T-cell (primary cell): ENCODE measurements at regions not wholly inside any gene's neighbourhood (a gene's known extent, or its start where the extent isn't known, plus 50 kb on each side); places are given as distances from the start of the nearest gene placed in this dataset.

ENCODE experiments used
- ATAC-seq, 4 experiments: fragments of 200-7000 bp in 3 of 4; fragments of 150-1000 bp in 1 of 4; cut with Tn5 transposase; replicated peaks in 1 of 4; 1 replicate in 3 of 4; 2 replicates in 1 of 4; pipeline ENCODE4 v1.10.0; 2021; ENCODE audit warnings: moderate library complexity in 3 of 4, mild to moderate bottlenecking in 2 of 4, moderate number of reproducible peaks in 1 of 4
- CTCF ChIA-PET, 2 donors: fragments of 300-600 bp; sonication (Branson Sonifier 250); formaldehyde crosslinking; loops; one replicate each; lab custom pipeline; 2022; ENCODE audit warnings: antibody characterized with exemption in 2 of 2; lab: Charles Lee
- POLR2A ChIA-PET, 2 donors: fragments of 300-600 bp; sonication (Branson Sonifier 250); formaldehyde crosslinking; loops; one replicate each; lab custom pipeline; 2022; ENCODE audit warnings: antibody characterized with exemption in 2 of 2; lab: Charles Lee
- DNase-seq, 35 experiments: peaks; one replicate each; pipeline versions ENCODE4 v3.0.0 to v3.0.0-alpha.2; 2013 to 2023
- H3K27ac ChIP-seq: one replicate; pipeline ENCODE4 v1.5.1; 2013; ENCODE audit warnings: low read length
- H3K27me3 ChIP-seq, 2 experiments: replicated peaks in 1 of 2; 1 replicate in 1 of 2; 2 replicates in 1 of 2; pipeline versions ENCODE4 v1.6.1 to v1.7.0; 2013; ENCODE audit warnings: low read length in 1 of 2, mixed read lengths in 1 of 2; ENCODE audit not compliant: control insufficient read depth in 2 of 2, insufficient read depth in 2 of 2; ENCODE audit errors: extremely low read depth in 1 of 2
- H3K36me3 ChIP-seq, 2 donors: 1 replicate in 1 of 2; 2 replicates in 1 of 2; pipeline versions ENCODE4 v1.6.1 to v1.7.0; 2013; ENCODE audit warnings: low read length in 1 of 2; ENCODE audit not compliant: control insufficient read depth in 2 of 2, insufficient read depth in 1 of 2; ENCODE audit errors: extremely low read depth in 1 of 2
- H3K4me1 ChIP-seq, 2 experiments: 1 replicate in 1 of 2; 2 replicates in 1 of 2; pipeline versions ENCODE4 v1.6.1 to v1.7.0; 2013; ENCODE audit warnings: low read length in 2 of 2, mixed read lengths in 1 of 2; ENCODE audit not compliant: insufficient read depth in 2 of 2, control insufficient read depth in 1 of 2; ENCODE audit errors: extremely low read depth in 1 of 2
- H3K4me3 ChIP-seq, 2 donors: 1 replicate in 1 of 2; 2 replicates in 1 of 2; pipeline versions ENCODE4 v1.5.1 to v1.7.0; 2013; ENCODE audit warnings: mild to moderate bottlenecking in 2 of 2, low read length in 1 of 2, moderate library complexity in 1 of 2; ENCODE audit not compliant: control insufficient read depth in 1 of 2; ENCODE audit errors: extremely low read depth in 1 of 2
- H3K9me3 ChIP-seq: 2 replicates; pipeline ENCODE4 v1.7.0; 2013
- H3K27ac Mint-ChIP-seq, 2 donors: one replicate each; pipeline ENCODE4 v1.8.0; 2020 to 2021; ENCODE audit warnings: mild to moderate bottlenecking in 2 of 2, mixed read lengths in 2 of 2
- H3K27me3 Mint-ChIP-seq, 2 donors: one replicate each; pipeline ENCODE4 v1.8.0; 2021 to 2022; ENCODE audit warnings: mixed read lengths in 2 of 2
- H3K36me3 Mint-ChIP-seq: one replicate; pipeline ENCODE4 v1.8.0; 2021; ENCODE audit warnings: mixed read lengths
- H3K4me1 Mint-ChIP-seq, 3 donors: one replicate each; pipeline ENCODE4 v1.8.0; 2020 to 2022; ENCODE audit warnings: mixed read lengths in 3 of 3, mild to moderate bottlenecking in 1 of 3
- H3K4me3 Mint-ChIP-seq, 3 donors: one replicate each; pipeline ENCODE4 v1.8.0; 2020 to 2022; ENCODE audit warnings: mild to moderate bottlenecking in 3 of 3, mixed read lengths in 3 of 3, moderate library complexity in 3 of 3
- H3K9me3 Mint-ChIP-seq, 3 donors: one replicate each; pipeline ENCODE4 v1.8.0; 2020 to 2022; ENCODE audit warnings: mixed read lengths in 3 of 3
- whole genome bisulfite sequencing: methylation state at CpG from one replicate; pipeline ENCODE4 v1.1.5; 2013; ENCODE audit warnings: missing lambda C conversion rate; ENCODE audit not compliant: insufficient coverage; 5-methylcytosine and 5-hydroxymethylcytosine counted together

GRCh38 chr9:7286101-7286500, 513.5 kb downstream of the DMAC1 start:
- WGBS, result no CpG with 5 or more reads among the region's 2 CpGs
- ATAC-seq (no peak), DNase-seq (no peak)
- Histone ChIP-seq H3K27me3 (peaks cover 0 to 3% of the 10 kb centered on the region in 2 experiments), H3K27ac (no peak overlapping the region), H3K4me1 (no peaks in the 10 kb centered on the region), H3K36me3 (no peaks in the 10 kb centered on the region), H3K4me3 (no peak overlapping the region), H3K9me3 (no peaks in the 10 kb centered on the region)
- Mint-ChIP-seq H3K27me3 (peaks cover 0 to 16% of the 10 kb centered on the region in 2 donors), H3K36me3 (no peaks in the 10 kb centered on the region), H3K4me1 (no peaks in the 10 kb centered on the region), H3K4me3 (no peak overlapping the region), H3K9me3 (peaks cover 0 to 5% (median 0%) of the 10 kb centered on the region in 3 donors), H3K27ac (no peak overlapping the region)
- ChIA-PET POLR2A (no interaction called here), CTCF (no interaction called here)

- DNase-seq, result no peak
- Histone ChIP-seq H3K9me3 (no peaks in the 10 kb centered on the region), H3K27ac (no peak overlapping the region), H3K27me3 (peaks cover 0 to 3% of the 10 kb centered on the region in 2 experiments), H3K4me1 (no peaks in the 10 kb centered on the region), H3K4me3 (no peak overlapping the region), H3K36me3 (no peaks in the 10 kb centered on the region)
- CTCF ChIA-PET, result interaction anchor here in 1 of 2 donors (1.0 kb wide), 1 partner anchor 10 kb away, joined by 3 read pairs; no protein-coding TSS in a partner anchor
- WGBS, result 43% methylated on average over 5 of the region's 5 CpGs
- Mint-ChIP-seq H3K4me3 (no peak overlapping the region), H3K27ac (no peak overlapping the region), H3K9me3 (peaks cover 0 to 7% (median 0%) of the 10 kb centered on the region in 3 donors), H3K4me1 (no peaks in the 10 kb centered on the region), H3K27me3 (peaks cover 0 to 16% of the 10 kb centered on the region in 2 donors), H3K36me3 (no peaks in the 10 kb centered on the region)
- ATAC-seq, result no peak
- POLR2A ChIA-PET, result no interaction called here
Observed at GRCh38 chr9:7285199-7285598, 514.4 kb downstream of the DMAC1 start.

- H3K27me3 ChIP-seq, result peaks cover 0 to 3% of the 10 kb centered on the region in 2 experiments
- Mint-ChIP-seq H3K4me3 (no peak overlapping the region), H3K27ac (no peak overlapping the region), H3K9me3 (peaks cover 0 to 7% (median 0%) of the 10 kb centered on the region in 3 donors), H3K4me1 (no peaks in the 10 kb centered on the region), H3K27me3 (peaks cover 0 to 16% of the 10 kb centered on the region in 2 donors), H3K36me3 (no peaks in the 10 kb centered on the region)
- CTCF ChIA-PET, result interaction anchor here in 1 of 2 donors (1.0 kb wide), 1 partner anchor 9 kb away, joined by 3 read pairs; no protein-coding TSS in a partner anchor
- POLR2A ChIA-PET, result no interaction called here
- ATAC-seq, result no peak
- WGBS, result no CpG with 5 or more reads among the region's 2 CpGs
- no peaks in the 10 kb centered on the region for H3K9me3 ChIP-seq
- no peaks in the 10 kb centered on the region for H3K36me3 ChIP-seq
- DNase-seq, result no peak
- no peak overlapping the region for H3K27ac ChIP-seq
- H3K4me1 ChIP-seq, result no peaks in the 10 kb centered on the region
- H3K4me3 ChIP-seq, result no peak overlapping the region
Observed at GRCh38 chr9:7284517-7284916, 515.1 kb downstream of the DMAC1 start.

- no peaks in the 10 kb centered on the region for H3K36me3 ChIP-seq
- H3K4me1 Mint-ChIP-seq, result no peaks in the 10 kb centered on the region
- H3K36me3 Mint-ChIP-seq, result no peaks in the 10 kb centered on the region
- ChIA-PET CTCF (no interaction called here), POLR2A (no interaction called here)
- peaks cover 0 to 7% (median 0%) of the 10 kb centered on the region in 3 donors for H3K9me3 Mint-ChIP-seq
- no peaks in the 10 kb centered on the region for H3K9me3 ChIP-seq
- H3K4me1 ChIP-seq, result no peaks in the 10 kb centered on the region
- peaks cover 0 to 3% of the 10 kb centered on the region in 2 experiments for H3K27me3 ChIP-seq
- ATAC-seq, result no peak
- DNase-seq, result no peak
- no peak overlapping the region for H3K4me3 ChIP-seq
- no peak overlapping the region for H3K27ac ChIP-seq
- peaks cover 0 to 12% of the 10 kb centered on the region in 2 donors for H3K27me3 Mint-ChIP-seq
- no peak overlapping the region for H3K4me3 Mint-ChIP-seq
- 20% methylated on average over 1 of the region's 1 CpG for WGBS
- no peak overlapping the region for H3K27ac Mint-ChIP-seq
Observed at GRCh38 chr9:7284117-7284516, 515.5 kb downstream of the DMAC1 start.

- ChIA-PET CTCF (no interaction called here), POLR2A (no interaction called here)
- Histone ChIP-seq H3K4me1 (no peaks in the 10 kb centered on the region), H3K9me3 (no peaks in the 10 kb centered on the region), H3K27me3 (peaks cover 0 to 6% of the 10 kb centered on the region in 2 experiments), H3K27ac (no peak overlapping the region), H3K4me3 (no peak overlapping the region), H3K36me3 (no peaks in the 10 kb centered on the region)
- H3K4me3 Mint-ChIP-seq, result no peak overlapping the region
- ATAC-seq, result no peak
- no peaks in the 10 kb centered on the region for H3K4me1 Mint-ChIP-seq
- no peak overlapping the region for H3K27ac Mint-ChIP-seq
- DNase-seq, result no peak
- H3K36me3 Mint-ChIP-seq, result no peaks in the 10 kb centered on the region
- peaks cover 0 to 3% (median 0%) of the 10 kb centered on the region in 3 donors for H3K9me3 Mint-ChIP-seq
- no CpG with 5 or more reads among the region's 5 CpGs for whole genome bisulfite sequencing
- peaks cover 12 to 27% of the 10 kb centered on the region in 2 donors for H3K27me3 Mint-ChIP-seq
Observed at GRCh38 chr9:7273575-7273974, 515.8 kb downstream of the KDM4C start.

GRCh38 chr9:7266911-7267595, 509.3 kb downstream of the KDM4C start:
- 73% methylated on average over 8 of the region's 14 CpGs for WGBS
- Histone ChIP-seq H3K9me3 (no peaks in the 10 kb centered on the region), H3K27ac (no peak overlapping the region), H3K4me1 (no peaks in the 10 kb centered on the region), H3K4me3 (no peak overlapping the region), H3K36me3 (no peaks in the 10 kb centered on the region), H3K27me3 (no peaks in the 10 kb centered on the region)
- H3K36me3 Mint-ChIP-seq, result no peaks in the 10 kb centered on the region
- H3K27ac Mint-ChIP-seq, result no peak overlapping the region
- H3K4me1 Mint-ChIP-seq, result no peaks in the 10 kb centered on the region
- peaks cover 18 to 37% of the 10 kb centered on the region in 2 donors for H3K27me3 Mint-ChIP-seq
- POLR2A ChIA-PET, result no interaction called here
- H3K4me3 Mint-ChIP-seq, result no peak overlapping the region
- no peak for ATAC-seq
- H3K9me3 Mint-ChIP-seq, result no peaks in the 10 kb centered on the region
- CTCF ChIA-PET, result no interaction called here
- no peak for DNase-seq
